Germinal center (tissue), 1 donor: ENCODE measurements at regions not wholly inside any gene's neighbourhood (a gene's known extent, or its start where the extent isn't known, plus 50 kb on each side); places are given as distances from the start of the nearest gene placed in this dataset.

Source experiments
- DNase-seq: peaks from one replicate; pipeline ENCODE4 v3.0.0; 2012; ENCODE audit warnings: mixed read lengths, low spot score

- no peak for DNase-seq
Observed at GRCh38 chr10:10779511-10779910, 238.2 kb upstream of the CELF2 start.

GRCh38 chr10:10780746-10781145 lies 236.9 kb upstream of the CELF2 start:
- no peak for DNase-seq

- no peak for DNase-seq
Observed at GRCh38 chr10:10782603-10783002, 235.1 kb upstream of the CELF2 start.

DNA sequence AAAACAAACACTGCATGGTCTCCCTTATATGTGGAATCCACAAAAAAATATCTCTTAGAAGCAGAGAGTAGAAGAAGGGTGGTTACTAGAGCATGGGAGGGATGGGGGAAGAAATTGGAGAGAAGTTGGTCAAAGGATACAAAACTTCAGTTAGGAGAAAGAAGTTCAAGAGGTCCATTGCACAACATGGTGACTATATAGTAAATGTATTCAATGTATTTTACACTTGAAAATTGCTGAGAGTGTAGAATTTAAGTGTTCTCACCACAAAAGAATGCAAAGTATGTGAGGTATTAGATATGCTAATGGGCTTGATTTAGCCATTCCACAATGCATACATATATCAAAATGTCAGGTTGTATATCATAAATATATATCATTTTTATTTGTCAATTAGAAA lies 232.0 kb upstream of the CELF2 start:
- no peak for DNase-seq

DNA sequence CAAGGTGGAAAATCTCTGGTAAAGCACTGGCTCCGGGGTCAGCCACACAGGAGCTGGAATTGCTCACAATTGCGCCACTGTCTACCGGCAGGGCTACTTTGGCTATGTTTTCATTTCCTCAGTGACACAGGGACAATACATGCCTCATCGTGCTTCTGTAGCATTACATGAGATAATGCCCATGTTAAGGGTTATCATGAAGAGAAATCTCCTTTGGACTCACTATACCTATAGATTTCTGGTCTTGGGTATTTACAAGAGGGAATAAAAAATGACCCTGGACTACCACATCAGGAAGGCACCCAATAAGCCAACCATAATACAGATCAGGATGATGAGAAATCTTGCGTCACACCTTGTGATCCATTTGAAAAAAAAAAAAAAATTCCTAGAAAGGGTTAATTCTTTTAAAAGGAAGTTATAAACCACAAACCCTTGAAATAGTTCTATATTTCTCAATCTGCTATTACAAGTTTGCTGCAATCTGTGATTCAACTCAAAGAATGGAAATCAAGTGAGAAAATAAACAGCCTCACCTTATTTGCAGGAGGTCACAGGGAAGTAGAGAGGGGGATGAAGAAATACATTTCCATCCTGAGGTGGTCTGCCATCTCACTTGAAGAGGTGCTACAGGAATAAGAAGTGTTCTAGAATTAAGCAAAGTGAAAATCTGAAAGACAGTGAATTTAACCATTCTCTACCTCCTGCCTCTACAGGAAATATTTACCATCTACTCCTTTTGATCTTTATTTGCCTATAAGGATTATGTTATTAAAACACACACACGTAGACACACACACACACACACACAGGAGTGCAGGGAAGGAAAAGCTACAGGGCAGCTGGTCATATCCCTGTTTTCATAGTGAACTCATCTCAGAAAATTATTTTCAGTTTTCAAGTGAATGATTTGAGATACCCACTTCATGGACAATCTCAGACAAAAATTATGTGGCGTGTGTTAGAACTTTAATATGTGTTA lies 231.3 kb upstream of the CELF2 start:
- DNase-seq = no peak

DNA sequence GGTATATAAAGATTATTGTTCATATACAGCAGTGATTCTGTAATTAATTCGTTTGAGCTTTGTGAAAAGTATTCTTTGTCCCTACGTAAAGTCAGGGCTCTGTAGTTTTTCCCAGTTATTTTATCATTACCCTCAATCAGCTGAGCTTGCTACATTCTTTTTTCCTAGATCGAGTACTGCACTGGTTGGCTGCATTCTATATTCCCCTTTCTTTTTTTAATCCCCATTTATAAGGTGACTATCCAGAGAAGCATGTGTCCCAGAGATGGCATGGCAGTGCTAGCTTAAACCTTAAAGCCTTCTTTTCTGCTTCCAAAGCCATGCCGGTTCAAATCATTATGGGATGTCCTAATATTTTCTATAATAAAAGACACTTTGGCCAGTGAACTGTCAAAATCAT lies 230.1 kb upstream of the CELF2 start:
- no peak for DNase-seq

DNA sequence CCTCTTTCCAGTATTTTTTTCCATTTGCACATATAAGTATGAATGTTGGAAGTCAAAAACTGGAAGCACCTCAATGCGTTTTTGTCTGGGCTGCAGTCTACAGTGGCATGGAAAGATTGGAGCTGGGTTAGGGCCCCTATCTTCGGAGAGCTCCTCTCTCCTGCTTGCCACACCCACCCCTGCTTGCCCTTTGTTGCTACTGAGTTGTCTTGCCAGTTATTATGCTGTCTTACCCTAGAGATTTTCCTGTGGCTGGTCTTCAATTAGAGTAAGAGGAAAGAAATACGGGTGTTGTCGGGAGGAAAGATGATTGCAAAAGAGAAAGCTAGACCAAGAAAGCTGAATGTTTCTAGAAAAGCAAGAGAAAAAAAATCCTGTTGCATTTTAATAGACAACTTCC lies 228.9 kb upstream of the CELF2 start:
- DNase-seq = no peak

DNA sequence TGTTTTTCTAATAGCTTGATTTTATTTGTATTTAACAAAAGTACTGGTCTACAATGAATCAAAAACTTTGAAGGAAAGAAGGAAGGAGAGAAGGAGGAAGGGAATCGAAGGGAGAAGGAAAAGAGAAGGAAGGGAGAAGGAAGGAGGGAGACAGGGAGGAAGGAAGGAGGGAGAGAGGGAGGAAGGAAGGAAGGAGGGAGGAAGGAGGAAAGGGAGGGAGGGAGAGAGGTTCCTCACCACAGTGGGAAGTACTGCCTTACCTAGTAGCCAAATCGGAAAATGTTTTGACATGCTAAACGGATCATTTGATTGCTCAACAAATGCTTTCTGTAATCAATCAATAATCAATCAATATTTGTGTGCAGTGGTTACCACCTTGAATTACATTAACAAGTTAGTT lies 225.8 kb upstream of the CELF2 start:
- DNase-seq = no peak

DNA sequence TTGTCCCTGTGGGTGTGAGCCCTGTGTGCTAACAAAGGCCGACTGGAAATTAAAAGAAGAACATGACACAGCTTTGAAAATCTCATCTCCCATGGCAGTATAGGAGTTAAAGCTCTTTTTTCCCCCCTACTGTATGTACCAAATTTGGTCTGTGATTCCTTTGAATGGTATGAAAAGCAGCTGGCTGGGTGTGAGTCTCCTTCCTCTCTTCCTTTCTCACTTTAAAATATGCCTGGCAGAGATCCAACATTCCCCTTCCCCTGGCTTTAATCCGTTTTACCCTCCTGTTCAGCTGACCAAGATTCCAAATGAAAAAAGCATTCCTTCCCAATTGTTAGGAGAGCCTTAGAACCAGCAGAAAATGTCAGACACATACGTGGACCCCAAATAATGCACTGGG lies 225.0 kb upstream of the CELF2 start:
- DNase-seq = no peak

GRCh38 chr10:10794046-10794445 lies 223.6 kb upstream of the CELF2 start:
- DNase-seq = no peak

GRCh38 chr10:10794791-10795191 lies 222.9 kb upstream of the CELF2 start:
- no peak for DNase-seq

DNA sequence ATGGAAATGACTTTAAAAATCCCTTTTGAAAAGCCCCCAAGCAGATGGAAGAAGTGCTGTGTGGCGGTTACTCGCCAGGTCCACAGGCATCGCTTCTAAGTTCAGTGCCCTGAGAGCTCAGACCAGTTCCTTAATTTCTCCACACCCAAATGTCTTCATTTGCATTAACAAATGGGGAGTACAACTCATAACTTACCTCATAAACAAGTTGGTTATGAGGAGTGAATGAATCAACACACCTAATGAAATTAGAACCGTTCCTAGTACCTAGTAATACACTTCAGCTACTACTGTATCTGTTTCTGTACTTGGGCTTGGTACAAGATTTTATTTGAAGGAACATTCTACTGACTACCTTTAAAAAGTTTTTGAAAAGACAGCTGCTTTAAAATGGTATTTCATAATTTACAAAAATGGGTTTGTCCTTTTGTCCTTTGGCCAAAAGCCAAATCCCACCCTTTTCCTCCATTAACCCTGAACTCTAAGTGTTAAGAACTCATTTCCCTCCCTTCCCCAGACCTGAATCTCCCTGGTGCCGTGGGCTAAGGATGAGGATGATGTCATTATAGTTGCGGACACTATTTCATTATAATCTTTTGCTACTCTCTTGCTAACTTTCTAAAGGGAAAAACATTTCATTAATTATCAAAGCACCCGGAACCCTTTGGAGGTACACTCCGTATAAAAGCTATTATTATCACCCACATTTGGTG lies 221.5 kb upstream of the CELF2 start:
- no peak for DNase-seq

DNA sequence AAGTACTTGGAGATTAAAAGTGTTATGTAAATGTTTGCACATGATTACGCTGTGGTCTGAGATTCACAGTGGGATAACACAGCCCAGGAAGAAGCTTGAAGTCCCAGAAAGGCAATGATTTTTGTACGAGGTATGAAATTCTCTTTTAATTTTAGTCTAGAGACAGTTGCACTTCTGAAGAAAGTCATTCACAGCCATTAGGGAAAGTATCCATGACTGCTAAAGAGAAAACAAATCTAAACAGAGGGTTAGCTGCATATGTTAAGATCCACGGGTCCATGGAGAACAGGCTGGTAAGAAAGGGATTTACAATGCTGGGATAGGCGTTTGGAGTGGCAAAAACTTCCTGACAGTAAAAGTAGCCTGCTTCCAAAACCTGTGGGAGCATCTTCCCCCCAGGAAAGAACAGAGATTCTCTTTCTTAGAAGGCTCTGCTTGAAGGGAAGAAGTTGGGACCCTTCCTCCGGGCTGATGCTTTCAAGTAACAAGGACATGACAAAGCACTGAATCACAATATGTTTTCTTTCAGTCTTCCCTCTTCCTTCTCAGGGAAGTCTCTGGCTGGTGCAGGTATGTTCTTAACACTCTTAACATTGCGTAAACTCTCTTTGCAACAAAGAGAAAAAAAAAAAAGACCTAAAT lies 220.8 kb upstream of the CELF2 start:
- no peak for DNase-seq

DNA sequence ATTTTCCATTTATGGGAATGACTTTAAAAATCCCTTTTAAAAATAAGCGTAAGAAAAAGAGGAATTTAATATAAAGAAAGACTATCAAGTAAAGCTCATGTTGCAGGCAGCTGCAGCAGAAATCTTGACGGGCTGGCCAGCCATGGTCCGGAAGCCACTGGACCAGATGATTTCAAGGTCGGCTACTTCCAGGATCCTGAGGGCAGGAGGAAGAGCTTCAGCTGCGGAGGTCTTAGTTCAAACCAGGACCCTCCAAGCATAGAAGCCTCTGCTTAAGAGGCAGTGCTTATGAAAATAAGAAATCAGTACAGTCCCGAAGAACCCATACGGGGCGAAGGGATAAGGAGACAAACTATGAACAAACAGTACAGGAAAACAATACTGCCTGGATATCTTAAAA lies 220.2 kb upstream of the CELF2 start:
- no peak for DNase-seq

DNA sequence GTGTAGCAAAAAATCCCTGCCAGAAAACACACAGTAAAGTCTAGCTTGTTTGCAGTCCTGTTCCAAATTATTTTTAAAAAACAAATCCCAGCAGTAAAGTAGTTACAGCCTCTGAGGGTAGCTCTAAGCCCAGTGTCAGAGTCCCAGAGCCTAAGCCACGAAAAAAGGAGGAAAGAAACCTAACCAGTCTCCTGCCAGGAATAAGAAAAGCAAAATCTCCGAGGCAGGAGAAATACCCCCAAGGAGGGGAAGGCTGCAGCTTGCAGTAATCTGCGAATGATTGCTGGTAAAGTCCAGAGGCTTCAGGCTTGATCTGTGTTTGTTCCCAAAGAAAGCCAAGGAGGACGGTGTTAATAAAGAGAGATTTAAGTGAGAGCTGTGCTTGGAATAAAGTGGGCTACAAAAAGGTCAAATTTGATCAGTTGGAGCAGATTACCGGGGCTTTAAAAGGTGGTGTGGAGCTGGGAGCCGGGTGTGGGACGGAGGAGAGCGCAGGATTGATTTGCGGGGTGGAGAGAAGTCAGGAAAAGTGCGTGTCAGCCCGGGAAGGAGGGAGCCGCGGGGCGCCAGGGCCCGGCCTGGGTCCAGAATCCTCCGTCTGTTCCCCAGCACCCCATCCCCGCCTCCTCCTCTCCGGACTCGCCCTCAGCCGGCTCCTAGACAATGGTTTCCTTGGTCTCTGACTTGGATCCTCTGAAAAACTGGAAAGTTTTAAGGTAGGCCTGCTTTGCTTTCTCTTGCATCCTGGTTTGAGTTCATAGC lies 219.4 kb upstream of the CELF2 start:
- no peak for DNase-seq

DNA sequence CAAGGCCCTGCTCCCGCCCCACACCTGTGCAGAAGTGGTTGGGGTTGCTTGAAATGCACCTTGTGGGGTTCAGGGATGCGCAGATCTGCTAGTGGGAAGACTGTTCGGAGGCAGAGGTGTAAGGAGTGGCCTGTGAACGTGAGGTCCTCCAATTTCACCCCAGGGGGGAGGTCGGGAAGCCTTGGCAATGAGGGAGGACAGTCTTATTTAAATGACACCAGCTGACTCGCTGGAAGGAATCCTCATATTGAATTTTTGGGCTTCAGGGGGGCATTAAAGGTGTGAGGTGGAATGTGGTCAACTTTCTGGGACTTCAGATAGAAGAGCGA lies 218.8 kb upstream of the CELF2 start:
- no peak for DNase-seq

GRCh38 chr10:10800961-10801360 lies 216.7 kb upstream of the CELF2 start:
- no peak for DNase-seq

DNA sequence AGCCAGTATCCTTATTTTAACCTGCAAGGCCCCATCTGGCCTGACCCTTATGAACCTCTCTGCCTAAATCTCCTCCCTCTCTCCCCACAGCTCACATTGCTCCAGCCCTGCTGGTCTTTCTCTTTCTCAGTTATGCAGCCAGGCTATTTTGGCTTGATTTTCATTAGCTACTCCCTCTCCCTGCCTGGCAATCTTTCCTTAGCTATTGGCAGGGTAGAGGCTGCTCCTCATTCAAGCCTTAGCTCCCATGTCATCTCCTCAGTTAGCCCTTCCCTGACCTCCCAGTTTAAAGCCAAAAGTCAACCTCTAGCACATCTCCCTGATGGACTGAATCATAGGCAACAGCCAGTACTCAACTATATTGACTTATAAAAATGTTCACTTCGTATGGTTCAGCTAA lies 214.4 kb upstream of the CELF2 start:
- no peak for DNase-seq

DNA sequence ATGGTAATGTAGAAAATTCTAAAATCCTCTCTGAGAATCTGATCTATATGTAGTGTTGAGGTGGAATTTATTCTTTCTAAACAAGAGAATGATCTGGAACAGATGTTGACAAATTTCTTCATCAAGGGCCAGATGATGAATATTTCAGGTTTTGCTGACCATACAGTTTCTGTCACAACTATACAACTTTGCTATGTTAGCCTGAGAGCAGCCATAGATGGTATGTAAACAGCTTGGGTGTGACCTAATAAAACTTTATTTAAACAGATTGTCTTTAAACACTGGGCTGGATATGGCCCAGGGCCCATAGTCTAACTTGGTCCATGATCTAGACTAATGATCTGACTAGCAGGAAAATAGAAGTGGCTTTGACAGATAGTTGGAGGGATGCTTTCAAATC lies 213.6 kb upstream of the CELF2 start:
- no peak for DNase-seq

DNA sequence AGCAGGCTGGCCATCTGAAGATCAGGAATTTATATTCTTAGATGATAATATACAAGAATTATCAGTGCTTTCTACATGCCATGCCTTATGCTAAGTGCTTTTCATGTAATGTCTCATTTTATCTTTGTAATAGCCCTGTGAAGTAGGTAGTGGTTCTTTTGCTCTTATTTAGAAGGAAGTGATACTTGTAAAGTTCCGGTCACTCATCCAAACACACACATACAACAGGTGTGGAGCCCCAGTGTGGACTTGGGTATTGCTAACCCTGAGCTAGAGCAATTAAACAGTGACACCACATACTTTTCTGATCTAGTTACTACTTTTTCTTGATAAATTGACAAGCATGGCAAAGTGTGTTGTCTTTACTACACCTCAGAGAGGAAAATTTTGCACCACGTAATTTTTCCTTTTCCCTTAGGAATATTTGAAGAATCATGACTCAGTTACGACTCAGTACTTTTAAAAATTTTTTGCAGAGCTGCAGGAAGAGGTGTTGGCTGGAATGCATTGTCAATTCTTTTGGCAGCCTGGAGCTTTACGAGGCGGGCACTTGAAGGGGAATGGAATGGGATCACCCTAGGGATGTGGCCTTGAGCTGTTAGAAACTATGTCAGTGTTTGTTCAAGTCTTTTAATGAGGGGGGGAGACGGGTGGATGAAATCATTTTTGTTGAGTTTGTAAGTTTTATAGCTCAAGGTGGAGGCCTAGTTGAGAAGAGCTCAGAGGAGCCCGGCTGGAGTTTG lies 212.5 kb upstream of the CELF2 start:
- DNase-seq = no peak

GRCh38 chr10:10807106-10807505 lies 210.6 kb upstream of the CELF2 start:
- no peak for DNase-seq

GRCh38 chr10:10811562-10811961 lies 206.1 kb upstream of the CELF2 start:
- DNase-seq = no peak
